RPMI8226 (cell line): ENCODE measurements at regions not wholly inside any gene's neighbourhood (a gene's known extent, or its start where the extent isn't known, plus 50 kb on each side); places are given as distances from the start of the nearest gene placed in this dataset.
"Not testable (repeated sequence)": the region's sequence is repeated elsewhere in the genome, so short reads cannot be mapped to it uniquely, and the experiment has no call there.

Source experiments
- DNase-seq: peaks from one replicate; pipeline ENCODE4 v3.0.0-alpha.2; 2015

- no peak for DNase-seq
Observed at GRCh38 chr12:45490232-45490881, 239.1 kb upstream of the ARID2 start.

- no peak for DNase-seq
Observed at GRCh38 chr12:45494279-45494678, 235.2 kb upstream of the ARID2 start.

GRCh38 chr12:45498645-45499044 lies 230.9 kb upstream of the ARID2 start:
- no peak for DNase-seq

GRCh38 chr12:45502481-45503128 lies 226.9 kb upstream of the ARID2 start:
- DNase-seq: no peak

- no peak for DNase-seq
Observed at GRCh38 chr12:45503899-45504298, 225.6 kb upstream of the ARID2 start.

- no peak for DNase-seq
Observed at GRCh38 chr12:45504316-45505010, 225.0 kb upstream of the ARID2 start.

GRCh38 chr12:45509187-45509586 lies 220.3 kb upstream of the ARID2 start:
- DNase-seq: no peak

GRCh38 chr12:45509621-45510020 lies 219.9 kb upstream of the ARID2 start:
- no peak for DNase-seq

GRCh38 chr12:45517381-45517780 lies 212.1 kb upstream of the ARID2 start:
- DNase-seq: no peak

- no peak for DNase-seq
Observed at GRCh38 chr12:45518291-45519235, 210.9 kb upstream of the ARID2 start.

GRCh38 chr12:45522227-45522626 lies 207.3 kb upstream of the ARID2 start:
- DNase-seq: no peak

GRCh38 chr12:45526823-45527222 lies 202.7 kb upstream of the ARID2 start:
- not testable (repeated sequence) for DNase-seq

GRCh38 chr12:45532113-45532512 lies 197.4 kb upstream of the ARID2 start:
- DNase-seq: no peak

GRCh38 chr12:45535610-45536180 lies 193.8 kb upstream of the ARID2 start:
- DNase-seq: no peak

GRCh38 chr12:45536284-45536683 lies 193.2 kb upstream of the ARID2 start:
- no peak for DNase-seq

- no peak for DNase-seq
Observed at GRCh38 chr12:45540661-45541341, 188.7 kb upstream of the ARID2 start.

- peak; percentile 69 for DNase-seq
Observed at GRCh38 chr12:45543887-45544286, 185.6 kb upstream of the ARID2 start.

- DNase-seq: peak; percentile 51
Observed at GRCh38 chr12:45546545-45546944, 183.0 kb upstream of the ARID2 start.

GRCh38 chr12:45547132-45547531 lies 182.4 kb upstream of the ARID2 start:
- DNase-seq: no peak

- DNase-seq: no peak
Observed at GRCh38 chr12:45547822-45548221, 181.7 kb upstream of the ARID2 start.

GRCh38 chr12:45548426-45548825 lies 181.1 kb upstream of the ARID2 start:
- DNase-seq: no peak

GRCh38 chr12:45549337-45549902 lies 180.1 kb upstream of the ARID2 start:
- no peak for DNase-seq
